HEK293 (cell line): ENCODE measurements at regions not wholly inside any gene's neighbourhood (a gene's known extent, or its start where the extent isn't known, plus 50 kb on each side); places are given as distances from the start of the nearest gene placed in this dataset.

Experiments
- CTCF ChIP-seq: fragments of 450-650 bp; formaldehyde crosslinking; IDR thresholded peaks from 2 replicates; pipeline ENCODE4 v1.5.1; 2016; ENCODE audit warnings: missing biosample characterization, missing genetic modification characterization
- YY1 ChIP-seq: fragments of 450-650 bp; formaldehyde crosslinking; IDR thresholded peaks from 2 replicates; pipeline ENCODE4 v1.5.1; 2018; ENCODE audit warnings: missing biosample characterization, missing genetic modification characterization
- ZNF274 ChIP-seq, 2 experiments: fragments of 200-500 bp in 1 of 2; fragments of 450-650 bp in 1 of 2; sonication (Bioruptor generic) in 1 of 2; formaldehyde crosslinking in 1 of 2; IDR thresholded peaks; 2 replicates each; pipeline versions ENCODE4 v1.5.1 to v1.6.1; 2014 to 2016; ENCODE audit warnings: borderline replicate concordance in 1 of 2, inconsistent platforms in 1 of 2, low read length in 1 of 2, missing biosample characterization in 1 of 2, missing genetic modification characterization in 1 of 2
- ZNF544 ChIP-seq: fragments of 450-650 bp; formaldehyde crosslinking; IDR thresholded peaks from 2 replicates; pipeline ENCODE4 v1.5.0; 2017; ENCODE audit warnings: missing biosample characterization, missing genetic modification characterization
- ZNF704 ChIP-seq: fragments of 450-650 bp; formaldehyde crosslinking; IDR thresholded peaks from 2 replicates; pipeline ENCODE4 v1.5.1; 2016; ENCODE audit warnings: missing biosample characterization, missing genetic modification characterization

- TF ChIP-seq CTCF (tag by site-specific recombination) (no peak), ZNF544 (tag by site-specific recombination) (no peak), ZNF274 (IDR thresholded peaks at IDR 0.05; ENCODE audit: low read length) (no peak), ZNF274 (tag by site-specific recombination; IDR thresholded peaks at IDR 0.05; ENCODE audit: borderline replicate concordance) (no peak), YY1 (tag by site-specific recombination) (no peak), ZNF704 (tag by site-specific recombination) (no peak)
Measured at GRCh38 chr4:127293496-127293895, 339.3 kb upstream of the INTU start.
